Neural cell (in vitro differentiated cells): ENCODE measurements at regions not wholly inside any gene's neighbourhood (a gene's known extent, or its start where the extent isn't known, plus 50 kb on each side); places are given as distances from the start of the nearest gene placed in this dataset.

ENCODE experiments used
- H2AFZ ChIP-seq: fragments of 200-600, 300-800 bp; sonication (generic), shearing (Covaris generic); 2 replicates; pipeline ENCODE4 v1.6.0; 2014; ENCODE audit warnings: low read depth, mild to moderate bottlenecking, antibody characterized with exemption, low read length, moderate library complexity
- H3F3A ChIP-seq: fragments of 200-600 bp; shearing (Covaris generic); 2 replicates; pipeline ENCODE4 v1.6.1; 2016; ENCODE audit warnings: mild to moderate bottlenecking, moderate library complexity, mixed read lengths, antibody characterized with exemption, low read length; ENCODE audit not compliant: insufficient read depth, poor library complexity, severe bottlenecking
- H3K27ac ChIP-seq: fragments of 200-600, 300-800 bp; sonication (generic), shearing (Covaris generic); 2 replicates; pipeline ENCODE4 v1.5.1; 2014; ENCODE audit warnings: mild to moderate bottlenecking, low read length, moderate library complexity
- H3K27me3 ChIP-seq: fragments of 300-800, 200-600 bp; sonication (generic), shearing (Covaris generic); 2 replicates; pipeline ENCODE4 v1.6.0; 2014; ENCODE audit warnings: mild to moderate bottlenecking, low read depth, low read length, moderate library complexity; ENCODE audit not compliant: insufficient read depth
- H3K36me3 ChIP-seq: fragments of 300-800, 200-600 bp; sonication (generic), shearing (Covaris generic); 2 replicates; pipeline ENCODE4 v1.5.1; 2014; ENCODE audit warnings: mild to moderate bottlenecking, antibody characterized with exemption, low read length, moderate library complexity; ENCODE audit not compliant: insufficient read depth
- H3K4me2 ChIP-seq: fragments of 300-800, 200-600 bp; sonication (generic), shearing (Covaris generic); 2 replicates; pipeline ENCODE4 v1.6.0; 2014; ENCODE audit warnings: mild to moderate bottlenecking, low read length
- H3K4me3 ChIP-seq: fragments of 300-800, 200-600 bp; sonication (generic), shearing (Covaris generic); 2 replicates; pipeline ENCODE4 v1.5.1; 2014; ENCODE audit warnings: mild to moderate bottlenecking, low read length, moderate library complexity
- H3K79me2 ChIP-seq: fragments of 200-600 bp; shearing (Covaris generic); replicated peaks from 2 replicates; pipeline ENCODE4 v1.6.0; 2014; ENCODE audit warnings: mild to moderate bottlenecking, low read length, moderate library complexity; ENCODE audit not compliant: insufficient read depth
- H3K9ac ChIP-seq: fragments of 300-800, 200-600 bp; sonication (generic), shearing (Covaris generic); 2 replicates; pipeline ENCODE4 v1.6.1; 2016; ENCODE audit warnings: mild to moderate bottlenecking, low read length, mixed read lengths
- H3K9me2 ChIP-seq: fragments of 200-600 bp; shearing (Covaris generic); 2 replicates; pipeline ENCODE4 v1.6.1; 2016; ENCODE audit warnings: mild to moderate bottlenecking, low read length, mixed read lengths; ENCODE audit not compliant: insufficient read depth
- H3K9me3 ChIP-seq: fragments of 200-600, 300-800 bp; sonication (generic), shearing (Covaris generic); 2 replicates; pipeline ENCODE4 v1.6.1; 2016; ENCODE audit warnings: mild to moderate bottlenecking, mixed run types, low read length, moderate library complexity, mixed read lengths
- H4K20me1 ChIP-seq: fragments of 200-600 bp; shearing (Covaris generic); 2 replicates; pipeline ENCODE4 v1.6.1; 2016; ENCODE audit warnings: mild to moderate bottlenecking, mixed run types; ENCODE audit not compliant: insufficient read depth
- EP300 ChIP-seq: fragments of 450-650 bp; conservative IDR thresholded peaks from 2 replicates; pipeline ENCODE4 v1.6.1; 2014; ENCODE audit warnings: antibody characterized with exemption, mild to moderate bottlenecking, moderate library complexity; ENCODE audit not compliant: poor library complexity, severe bottlenecking
- EZH2 ChIP-seq: fragments of 200-600, 300-800 bp; shearing (Covaris generic), sonication (generic); IDR thresholded peaks from 2 replicates; pipeline ENCODE4 v1.6.1; 2014; ENCODE audit warnings: antibody characterized with exemption, low read length, borderline replicate concordance, mild to moderate bottlenecking; ENCODE audit not compliant: insufficient read depth, poor library complexity, severe bottlenecking
- MXI1 ChIP-seq: fragments of 450-650 bp; conservative IDR thresholded peaks from 2 replicates; pipeline ENCODE4 v1.6.1; 2014; ENCODE audit warnings: antibody characterized with exemption, mild to moderate bottlenecking; ENCODE audit not compliant: poor library complexity, severe bottlenecking
- POLR2AphosphoS5 ChIP-seq: IDR thresholded peaks from 2 replicates; pipeline ENCODE4 v1.6.1; 2012
- RAD21 ChIP-seq: fragments of 450-650 bp; conservative IDR thresholded peaks from 2 replicates; pipeline ENCODE4 v1.6.1; 2014; ENCODE audit warnings: antibody characterized with exemption, mild to moderate bottlenecking, moderate library complexity
- REST ChIP-seq: IDR thresholded peaks from 2 replicates; pipeline ENCODE4 v1.6.1; 2012; ENCODE audit warnings: borderline replicate concordance
- SMC3 ChIP-seq: fragments of 450-650 bp; conservative IDR thresholded peaks from 2 replicates; pipeline ENCODE4 v1.6.1; 2014; ENCODE audit warnings: antibody characterized with exemption, mild to moderate bottlenecking, moderate library complexity; ENCODE audit not compliant: poor library complexity
- TAF1 ChIP-seq: IDR thresholded peaks from 2 replicates; pipeline ENCODE4 v1.6.1; 2012; ENCODE audit warnings: low read depth

GRCh38 chr3:162421721-162422120 is 925.1 kb downstream of the OTOL1 start:
- Histone ChIP-seq H3K4me2 (no peak overlapping the region), H3K4me3 (no peak overlapping the region), H3K36me3 (no peaks in the 10 kb centered on the region), H3K9ac (no peak overlapping the region), H3F3A (no peaks in the 10 kb centered on the region), H3K27me3 (no peaks in the 10 kb centered on the region), H3K9me3 (no peaks in the 10 kb centered on the region), H3K9me2 (no peaks in the 10 kb centered on the region), H4K20me1 (no peaks in the 10 kb centered on the region), H3K27ac (no peak overlapping the region), H2AFZ (no peak overlapping the region), H3K79me2 (no peaks in the 10 kb centered on the region)
- no peak for TF ChIP-seq RAD21
- no peak for TF ChIP-seq EP300
- TF ChIP-seq POLR2AphosphoS5 = no peak
- TF ChIP-seq REST = no peak
- no peak for TF ChIP-seq TAF1

GRCh38 chr3:162428192-162428591 is 931.6 kb downstream of the OTOL1 start:
- Histone ChIP-seq H3K4me3 (no peak overlapping the region), H3K36me3 (no peaks in the 10 kb centered on the region), H2AFZ (no peak overlapping the region), H3K9me3 (no peaks in the 10 kb centered on the region), H3K79me2 (no peaks in the 10 kb centered on the region), H3K9me2 (no peaks in the 10 kb centered on the region), H3K9ac (no peak overlapping the region), H3K27ac (no peak overlapping the region), H3K27me3 (no peaks in the 10 kb centered on the region), H3K4me2 (no peak overlapping the region), H3F3A (no peaks in the 10 kb centered on the region), H4K20me1 (no peaks in the 10 kb centered on the region)
- TF ChIP-seq EP300 (no peak), POLR2AphosphoS5 (no peak), MXI1 (no peak), EZH2 (no peak), SMC3 (no peak), TAF1 (no peak), RAD21 (no peak), REST (no peak)
